ENCODE measurements at regions not wholly inside any gene's neighbourhood (a gene's known extent, or its start where the extent isn't known, plus 50 kb on each side); places are given as distances from the start of the nearest gene placed in this dataset.
A peak's percentile ranks its signal among the peaks of the same experiment; 100 is the strongest.
"Not testable (repeated sequence)": the region's sequence is repeated elsewhere in the genome, so short reads cannot be mapped to it uniquely, and the experiment has no call there.

DNA sequence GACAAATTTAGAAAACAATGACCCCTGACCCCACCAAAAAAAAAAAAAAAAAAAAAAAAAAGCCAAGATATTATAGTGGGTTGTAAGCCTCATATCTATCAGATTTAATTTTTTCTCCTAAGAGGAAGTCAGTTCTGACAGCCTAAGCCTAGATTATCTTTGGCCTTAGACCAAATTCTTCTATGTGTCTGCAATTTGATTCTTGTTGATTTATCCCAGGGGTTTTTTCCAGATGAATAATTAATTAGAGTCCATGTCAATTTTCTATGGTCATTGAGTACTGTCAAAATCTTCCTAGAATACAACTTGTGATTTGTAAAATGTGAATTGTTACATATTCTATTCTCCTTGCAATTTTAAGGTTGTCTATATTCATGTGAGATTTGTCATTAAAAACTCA is 151.6 kb upstream of the CACNA2D1 start:
- no peak for ATAC-seq (ENCODE audit: low FRiP score)
- TF ChIP-seq, protein P1, sequence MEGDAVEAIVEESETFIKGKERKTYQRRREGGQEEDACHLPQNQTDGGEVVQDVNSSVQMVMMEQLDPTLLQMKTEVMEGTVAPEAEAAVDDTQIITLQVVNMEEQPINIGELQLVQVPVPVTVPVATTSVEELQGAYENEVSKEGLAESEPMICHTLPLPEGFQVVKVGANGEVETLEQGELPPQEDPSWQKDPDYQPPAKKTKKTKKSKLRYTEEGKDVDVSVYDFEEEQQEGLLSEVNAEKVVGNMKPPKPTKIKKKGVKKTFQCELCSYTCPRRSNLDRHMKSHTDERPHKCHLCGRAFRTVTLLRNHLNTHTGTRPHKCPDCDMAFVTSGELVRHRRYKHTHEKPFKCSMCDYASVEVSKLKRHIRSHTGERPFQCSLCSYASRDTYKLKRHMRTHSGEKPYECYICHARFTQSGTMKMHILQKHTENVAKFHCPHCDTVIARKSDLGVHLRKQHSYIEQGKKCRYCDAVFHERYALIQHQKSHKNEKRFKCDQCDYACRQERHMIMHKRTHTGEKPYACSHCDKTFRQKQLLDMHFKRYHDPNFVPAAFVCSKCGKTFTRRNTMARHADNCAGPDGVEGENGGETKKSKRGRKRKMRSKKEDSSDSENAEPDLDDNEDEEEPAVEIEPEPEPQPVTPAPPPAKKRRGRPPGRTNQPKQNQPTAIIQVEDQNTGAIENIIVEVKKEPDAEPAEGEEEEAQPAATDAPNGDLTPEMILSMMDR (IDR thresholded peaks at IDR 0.05): no peak

DNA sequence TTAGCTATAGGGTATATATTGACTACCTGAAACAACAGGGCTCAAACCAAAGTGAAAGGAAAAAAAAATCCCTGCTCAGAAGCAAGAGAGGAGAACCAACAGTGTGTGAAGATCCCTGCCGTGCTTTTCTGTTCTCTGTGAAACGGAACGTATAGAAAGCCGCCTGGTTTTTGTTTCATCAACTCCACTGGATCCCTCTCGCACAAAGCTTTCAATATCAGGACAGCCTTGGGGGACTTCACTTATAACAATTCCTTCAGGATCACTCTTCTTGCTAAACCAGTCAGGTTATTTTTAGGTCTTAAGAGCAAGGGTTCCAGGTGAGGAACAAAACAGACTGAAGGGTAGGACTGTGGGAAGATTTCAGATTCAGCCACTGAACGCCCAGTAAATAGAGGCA is 151.1 kb upstream of the CACNA2D1 start:
- DNase-seq (ENCODE audit: low spot score): no peak
- TF ChIP-seq, protein P1 (IDR thresholded peaks at IDR 0.05): no peak
- ATAC-seq (ENCODE audit: low FRiP score): no peak

More for the DNA sequence above, 151.6 kb upstream of the CACNA2D1 start:
- DNase-seq (ENCODE audit: low spot score): no peak

DNA sequence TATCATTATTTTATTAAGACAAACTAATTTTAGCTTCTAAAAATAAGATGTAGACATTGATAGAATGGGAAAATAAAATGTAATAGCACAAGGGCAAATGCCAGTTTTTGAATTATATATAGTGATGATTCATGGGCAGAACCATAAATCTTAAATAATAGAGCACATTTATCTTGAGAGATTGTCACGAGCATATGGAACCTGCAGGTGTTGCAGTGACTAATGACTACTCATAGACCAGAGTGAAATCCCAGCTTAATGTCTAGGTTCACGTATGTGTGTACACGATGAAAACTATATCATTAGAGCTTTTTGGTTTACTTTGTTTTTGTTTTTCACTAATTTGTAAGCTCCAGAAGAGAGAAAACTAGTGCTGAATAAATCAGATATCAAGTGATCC is 150.2 kb upstream of the CACNA2D1 start:
- TF ChIP-seq, protein P1 (IDR thresholded peaks at IDR 0.05): no peak
- DNase-seq (ENCODE audit: low spot score) (no peak), ATAC-seq (ENCODE audit: low FRiP score) (no peak)

DNA sequence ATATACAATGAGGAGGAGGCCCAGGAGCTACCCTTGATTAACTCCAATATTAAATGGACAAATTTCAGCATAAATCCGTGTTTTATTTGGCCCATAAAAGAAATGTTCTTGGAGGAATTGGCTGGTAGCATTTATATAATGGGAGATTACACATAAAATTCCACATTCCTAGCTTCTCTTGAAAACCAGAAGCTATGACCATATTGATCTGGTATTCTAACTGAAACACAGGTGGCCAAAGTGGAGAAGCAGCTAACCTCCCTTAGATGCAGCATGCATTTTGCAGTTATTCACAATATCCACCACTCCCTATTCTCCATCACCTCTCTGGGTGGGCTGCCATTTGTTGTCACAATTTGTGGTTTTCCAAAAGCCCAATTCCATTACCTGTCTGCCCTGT is 148.8 kb upstream of the CACNA2D1 start:
- no peak for ATAC-seq (ENCODE audit: low FRiP score)
- no peak for DNase-seq (ENCODE audit: low spot score)
- TF ChIP-seq, protein P1 (IDR thresholded peaks at IDR 0.05): no peak

DNA sequence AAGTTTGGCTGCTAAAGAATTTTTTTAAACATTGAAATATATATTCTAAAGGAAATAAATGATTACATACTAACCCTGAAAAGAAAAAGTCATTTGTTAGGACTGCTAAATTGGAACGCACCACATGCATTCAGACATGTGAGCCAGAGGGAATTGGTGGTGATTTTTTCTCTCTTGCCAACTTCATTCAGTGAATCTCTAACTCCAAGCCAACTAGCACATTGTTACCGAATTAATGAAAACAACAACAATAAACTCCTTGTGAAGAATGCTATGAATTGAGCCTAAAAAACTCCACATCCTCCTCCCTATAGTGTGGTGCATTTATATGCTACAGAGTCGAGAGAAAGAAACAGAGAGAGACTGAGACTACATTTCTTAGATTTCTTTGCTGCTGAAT is 135.5 kb upstream of the CACNA2D1 start:
- ATAC-seq (ENCODE audit: low FRiP score) (no peak), DNase-seq (ENCODE audit: low spot score) (no peak)
- TF ChIP-seq, protein P1 (IDR thresholded peaks at IDR 0.05): no peak

DNA sequence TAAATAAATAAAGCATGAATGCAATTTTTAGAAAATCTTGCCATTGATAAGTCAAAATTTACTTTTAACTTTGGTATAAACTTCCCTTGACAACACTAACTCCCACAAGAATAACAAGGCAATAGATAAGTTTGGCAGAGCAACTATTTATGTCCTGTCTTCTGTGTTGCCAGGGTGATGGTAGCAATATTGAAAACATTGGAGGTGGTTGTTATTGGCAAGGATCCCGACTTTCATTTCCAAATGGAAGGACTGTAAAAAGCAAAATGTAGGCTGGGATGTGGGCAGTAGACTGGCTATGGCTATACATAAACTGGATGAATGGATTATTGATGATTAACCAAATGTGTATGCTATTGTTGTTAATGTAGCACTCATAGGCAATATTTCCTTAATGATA is 134.9 kb upstream of the CACNA2D1 start:
- DNase-seq (ENCODE audit: low spot score): no peak
- TF ChIP-seq, protein P1 (IDR thresholded peaks at IDR 0.05): no peak
- ATAC-seq (ENCODE audit: low FRiP score): no peak

DNA sequence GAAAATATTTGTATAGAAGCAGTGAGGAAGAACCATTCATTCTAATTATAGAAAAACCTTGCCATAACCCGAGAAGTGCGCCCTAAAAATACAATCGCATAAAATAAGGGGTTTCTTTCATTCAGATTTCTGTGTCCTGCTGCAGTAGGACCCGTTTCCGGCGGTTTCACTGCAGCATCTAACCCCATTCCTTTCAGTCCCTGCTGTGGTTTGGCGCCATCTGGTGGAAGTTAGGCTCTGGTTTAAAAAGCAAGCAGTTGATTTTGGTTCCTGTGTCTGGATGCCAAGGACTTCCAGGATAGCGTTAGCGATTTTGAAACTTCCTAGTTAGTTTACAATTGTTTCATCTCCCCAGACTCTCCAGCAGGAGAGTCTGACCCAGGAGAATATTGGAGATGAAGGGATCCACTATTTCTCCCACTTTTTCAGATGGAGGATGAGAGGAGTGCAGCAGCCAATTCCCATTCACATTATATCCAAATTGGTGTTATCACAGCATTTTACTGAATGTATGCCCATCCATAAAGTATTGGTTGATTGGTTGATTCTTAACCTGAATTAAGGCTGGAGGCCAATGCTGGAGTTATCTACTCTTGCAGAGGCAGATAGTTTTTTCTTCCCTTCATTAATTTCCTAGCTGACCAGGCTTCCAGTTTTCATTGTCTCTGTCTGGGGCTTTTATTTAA is 128.8 kb upstream of the CACNA2D1 start:
- TF ChIP-seq, protein P1 (IDR thresholded peaks at IDR 0.05): peak in 1 of 3 donors; percentile 58
- ATAC-seq (ENCODE audit: low FRiP score): peak; percentile 94
- DNase-seq (ENCODE audit: low spot score): peak; percentile 94

DNA sequence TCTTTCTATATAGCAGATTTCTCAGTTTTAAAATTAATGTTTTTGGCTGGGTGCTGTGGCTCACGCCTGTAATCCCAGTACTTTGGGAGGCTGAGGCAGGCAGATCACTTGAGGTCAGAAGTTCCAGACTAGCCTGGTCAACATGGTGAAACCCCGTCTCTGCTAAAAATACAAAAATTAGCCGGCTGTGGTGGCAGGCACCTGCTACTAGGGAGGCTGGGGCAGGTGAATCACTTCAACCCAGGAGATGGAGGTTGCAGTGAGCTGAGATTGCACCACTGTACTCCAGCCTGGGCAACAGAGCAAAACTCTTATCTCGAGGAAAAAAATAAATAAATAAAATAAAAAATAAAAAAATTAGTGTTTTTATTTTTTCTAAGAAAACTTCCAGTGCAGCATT is 127.5 kb upstream of the CACNA2D1 start:
- ATAC-seq (ENCODE audit: low FRiP score); DNase-seq (ENCODE audit: low spot score): not testable (repeated sequence)

Measured in omental fat pad (tissue), 3 donors.